GM10266 (cell line): ENCODE measurements at regions not wholly inside any gene's neighbourhood (a gene's known extent, or its start where the extent isn't known, plus 50 kb on each side); places are given as distances from the start of the nearest gene placed in this dataset.

Source experiments
- DNase-seq: peaks from one replicate; pipeline ENCODE4 v3.0.0; 2012; ENCODE audit errors: extremely low spot score
- TF ChIP-seq, protein P1 (sequence below): IDR thresholded peaks from 2 replicates; pipeline ENCODE4 v1.5.1; 2012; ENCODE audit warnings: mild to moderate bottlenecking, low read depth; ENCODE audit not compliant: control insufficient read depth, insufficient read depth; ENCODE audit errors: missing control alignments

DNA sequence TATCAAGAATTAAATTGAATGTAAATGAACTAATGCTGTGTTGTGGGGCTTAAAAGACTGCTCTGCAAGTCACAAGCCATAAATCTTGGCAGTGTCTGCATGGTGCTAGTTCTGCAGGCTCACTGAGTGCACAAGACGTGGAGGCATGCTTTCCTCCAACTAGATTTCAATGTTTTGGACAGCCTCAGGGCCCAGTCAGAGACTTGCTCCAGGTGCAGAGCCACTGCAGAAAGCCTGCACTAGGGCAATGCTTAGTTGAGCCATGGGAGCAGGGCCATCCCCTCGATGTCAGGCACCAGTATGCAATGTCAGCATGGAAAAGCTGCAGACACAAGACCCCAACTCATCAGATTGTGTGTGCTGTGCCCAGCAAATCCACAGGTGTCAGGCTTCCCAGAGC is 234.5 kb upstream of the CDIN1 start:
- TF ChIP-seq, protein P1, sequence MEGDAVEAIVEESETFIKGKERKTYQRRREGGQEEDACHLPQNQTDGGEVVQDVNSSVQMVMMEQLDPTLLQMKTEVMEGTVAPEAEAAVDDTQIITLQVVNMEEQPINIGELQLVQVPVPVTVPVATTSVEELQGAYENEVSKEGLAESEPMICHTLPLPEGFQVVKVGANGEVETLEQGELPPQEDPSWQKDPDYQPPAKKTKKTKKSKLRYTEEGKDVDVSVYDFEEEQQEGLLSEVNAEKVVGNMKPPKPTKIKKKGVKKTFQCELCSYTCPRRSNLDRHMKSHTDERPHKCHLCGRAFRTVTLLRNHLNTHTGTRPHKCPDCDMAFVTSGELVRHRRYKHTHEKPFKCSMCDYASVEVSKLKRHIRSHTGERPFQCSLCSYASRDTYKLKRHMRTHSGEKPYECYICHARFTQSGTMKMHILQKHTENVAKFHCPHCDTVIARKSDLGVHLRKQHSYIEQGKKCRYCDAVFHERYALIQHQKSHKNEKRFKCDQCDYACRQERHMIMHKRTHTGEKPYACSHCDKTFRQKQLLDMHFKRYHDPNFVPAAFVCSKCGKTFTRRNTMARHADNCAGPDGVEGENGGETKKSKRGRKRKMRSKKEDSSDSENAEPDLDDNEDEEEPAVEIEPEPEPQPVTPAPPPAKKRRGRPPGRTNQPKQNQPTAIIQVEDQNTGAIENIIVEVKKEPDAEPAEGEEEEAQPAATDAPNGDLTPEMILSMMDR = no peak
- DNase-seq = no peak

DNA sequence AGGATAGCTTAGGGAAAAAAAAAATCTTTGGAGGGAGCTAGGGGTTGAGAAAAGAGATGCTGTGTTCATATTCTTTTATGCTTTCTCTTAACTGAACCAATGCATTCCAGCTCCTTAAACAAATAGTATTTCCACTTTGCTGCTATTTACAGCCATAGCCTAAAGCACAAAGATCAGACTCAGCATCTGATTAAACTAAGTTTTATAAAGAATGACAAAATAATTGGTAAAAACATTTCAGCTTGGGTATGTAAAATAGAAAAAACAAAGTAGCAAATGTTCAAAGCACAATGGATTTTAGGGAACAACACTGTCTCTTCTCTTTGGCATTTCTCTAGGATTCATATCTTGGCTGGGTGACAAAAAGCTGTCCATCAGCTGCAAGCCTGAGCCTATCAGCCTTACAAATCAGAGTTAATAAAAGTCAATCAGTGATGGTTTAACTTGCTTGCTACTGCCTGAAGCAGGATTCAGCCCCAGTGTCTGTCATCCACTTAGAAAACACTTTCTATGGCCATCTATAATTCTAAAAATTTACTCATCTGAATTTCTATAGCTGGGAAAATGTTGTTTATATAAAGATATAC is 232.1 kb upstream of the CDIN1 start:
- DNase-seq = no peak
- TF ChIP-seq, protein P1 = no peak

DNA sequence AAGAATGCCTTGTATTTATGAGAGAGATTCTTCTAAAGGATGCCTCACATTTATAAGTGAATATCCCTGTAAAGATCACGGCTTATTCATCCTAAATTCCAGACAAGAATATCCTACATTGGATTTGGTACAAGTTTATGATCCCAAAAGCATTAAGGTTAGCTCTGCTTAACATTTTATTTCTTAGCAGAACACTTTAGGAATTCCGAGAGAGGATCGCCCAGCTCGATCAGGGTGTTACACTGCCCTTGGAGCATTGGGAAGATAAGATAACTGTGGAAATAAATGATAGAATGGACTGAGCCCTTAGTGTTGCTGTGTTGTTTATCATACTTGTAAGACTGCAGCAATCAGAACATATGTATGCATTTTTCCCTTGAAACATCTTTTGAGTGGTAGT is 223.0 kb upstream of the CDIN1 start:
- TF ChIP-seq, protein P1 = no peak
- no peak for DNase-seq

DNA sequence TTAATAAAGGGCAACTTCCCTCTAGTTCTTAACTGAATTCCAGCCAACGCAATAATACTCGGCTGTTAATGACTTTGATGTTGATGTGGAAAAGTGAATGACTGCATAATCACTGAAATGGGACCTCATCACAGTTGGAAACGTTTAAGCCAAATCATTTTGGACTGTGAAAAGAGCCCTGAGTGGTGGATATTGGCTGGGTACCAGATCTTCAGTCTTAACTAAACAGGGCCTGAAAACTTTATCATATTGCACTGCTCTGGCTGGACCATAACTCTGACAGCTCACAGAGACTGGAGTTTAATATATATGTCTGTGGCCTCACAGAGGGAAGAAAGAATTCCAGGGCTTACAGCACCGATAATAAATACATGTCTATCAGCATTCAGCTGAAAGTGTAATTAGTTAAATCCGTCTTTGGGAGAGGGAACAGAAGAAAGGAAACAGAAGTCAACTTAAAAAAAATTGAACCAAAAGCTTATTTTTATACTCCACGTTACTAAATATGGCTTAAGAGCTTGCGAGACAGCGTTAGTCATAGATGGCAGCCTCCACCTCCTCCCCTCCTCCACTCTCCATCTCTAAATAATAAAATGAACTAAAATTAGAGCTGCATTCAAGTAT is 222.3 kb upstream of the CDIN1 start:
- DNase-seq = no peak
- TF ChIP-seq, protein P1 = no peak

DNA sequence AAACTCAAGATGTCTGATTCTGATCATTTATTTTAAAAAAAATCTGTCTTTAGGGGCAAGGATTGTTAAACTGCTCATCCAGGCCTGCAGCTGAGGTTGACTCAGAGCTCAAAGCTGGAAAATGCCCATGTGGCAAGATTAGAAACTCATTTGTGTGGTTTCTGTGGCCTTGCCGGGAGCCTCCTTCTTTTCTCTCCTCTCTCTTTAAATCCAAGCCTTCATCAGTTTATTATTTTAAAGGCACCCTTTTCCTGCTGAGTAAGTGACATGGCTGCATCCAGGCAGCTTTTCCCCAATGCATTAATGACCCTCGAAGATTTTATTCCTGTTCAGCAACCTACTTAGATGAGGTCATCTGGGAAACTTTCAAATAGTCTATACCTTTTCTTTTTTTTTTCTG is 221.3 kb upstream of the CDIN1 start:
- DNase-seq = no peak
- TF ChIP-seq, protein P1 = no peak

DNA sequence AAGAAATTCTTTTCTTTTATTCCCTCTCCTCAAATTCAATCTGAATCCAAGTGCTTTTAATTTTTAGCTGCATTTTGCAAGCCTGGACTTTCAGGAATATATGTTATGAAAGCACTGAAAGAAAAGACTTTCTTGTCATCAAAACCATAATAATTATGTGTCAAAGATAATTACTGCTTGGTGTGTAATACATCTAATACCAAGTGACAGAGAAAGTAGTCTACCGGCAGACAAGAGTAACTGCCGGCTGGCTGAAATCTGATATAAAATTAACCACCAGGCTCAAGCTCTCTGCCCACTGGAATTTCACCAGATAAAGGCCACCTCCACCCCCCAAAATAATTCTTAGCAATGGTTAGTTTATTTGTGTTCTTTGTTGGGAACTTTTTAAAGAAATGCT is 220.9 kb upstream of the CDIN1 start:
- TF ChIP-seq, protein P1 = no peak
- no peak for DNase-seq

DNA sequence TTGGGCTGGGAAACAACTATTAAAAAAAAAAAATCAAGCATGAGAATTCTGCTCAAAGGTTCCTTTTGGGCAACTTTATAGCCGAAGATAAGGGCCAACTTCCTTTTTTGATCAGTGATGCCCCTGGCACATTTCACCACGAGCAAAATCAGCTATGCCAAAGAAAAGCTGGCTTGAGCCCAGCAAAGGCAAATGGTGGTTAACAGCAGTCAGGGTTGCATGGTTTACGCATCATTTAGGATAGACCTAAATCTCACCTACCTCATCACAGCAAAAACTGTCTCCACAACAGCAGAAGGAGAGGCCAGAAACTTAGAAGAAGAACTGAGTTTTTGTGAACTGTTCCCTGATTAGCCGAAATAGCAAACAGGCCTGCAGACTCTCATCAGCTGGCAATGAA is 220.1 kb upstream of the CDIN1 start:
- TF ChIP-seq, protein P1 = no peak
- DNase-seq = no peak
